Mesendoderm (in vitro differentiated cells): ENCODE measurements at regions not wholly inside any gene's neighbourhood (a gene's known extent, or its start where the extent isn't known, plus 50 kb on each side); places are given as distances from the start of the nearest gene placed in this dataset. TPM values are rescaled to one million over a fixed set of nuclear protein-coding genes. Genes with fewer than 3 reads are reported as not detected.

ENCODE experiments used
- DNase-seq: peaks from one replicate; pipeline ENCODE4 v3.0.0; 2013
- H2AK5ac ChIP-seq: 2 replicates; pipeline ENCODE4 v1.6.1; 2013; ENCODE audit warnings: low read length, inconsistent platforms
- H2BK120ac ChIP-seq: 2 replicates; pipeline ENCODE4 v1.6.1; 2013; ENCODE audit warnings: low read depth, mild to moderate bottlenecking, low read length, moderate library complexity, mixed read lengths
- H2BK15ac ChIP-seq: replicated peaks from 2 replicates; pipeline ENCODE4 v1.6.1; 2013; ENCODE audit warnings: low read depth, mild to moderate bottlenecking, moderate library complexity
- H2BK5ac ChIP-seq: 2 replicates; pipeline ENCODE4 v1.6.1; 2013; ENCODE audit warnings: low read length, inconsistent platforms
- H3K18ac ChIP-seq: 2 replicates; pipeline ENCODE4 v1.6.1; 2013; ENCODE audit warnings: mild to moderate bottlenecking, low read length, mixed read lengths
- H3K23ac ChIP-seq: one replicate; pipeline ENCODE4 v1.6.1; 2013; ENCODE audit warnings: low read length
- H3K27ac ChIP-seq: 2 replicates; pipeline ENCODE4 v1.5.1; 2013; ENCODE audit warnings: low read depth, mild to moderate bottlenecking, inconsistent platforms, low read length, moderate library complexity
- H3K27me3 ChIP-seq: 2 replicates; pipeline ENCODE4 v1.6.1; 2013; ENCODE audit warnings: low read length, control low read depth, mild to moderate bottlenecking, inconsistent platforms; ENCODE audit not compliant: insufficient read depth, poor library complexity
- H3K36me3 ChIP-seq: 2 replicates; pipeline ENCODE4 v1.6.1; 2013; ENCODE audit warnings: low read length, inconsistent platforms; ENCODE audit not compliant: control insufficient read depth, insufficient read depth
- H3K4ac ChIP-seq: one replicate; pipeline ENCODE4 v1.6.1; 2013; ENCODE audit warnings: low read depth, mild to moderate bottlenecking, low read length, moderate library complexity
- H3K4me1 ChIP-seq: 2 replicates; pipeline ENCODE4 v1.6.1; 2013; ENCODE audit warnings: low read depth, low read length, inconsistent platforms; ENCODE audit not compliant: control insufficient read depth
- H3K4me2 ChIP-seq: 2 replicates; pipeline ENCODE4 v1.6.1; 2013; ENCODE audit warnings: low read length
- H3K4me3 ChIP-seq: 2 replicates; pipeline ENCODE4 v1.5.1; 2013; ENCODE audit warnings: mild to moderate bottlenecking, low read length
- H3K56ac ChIP-seq: one replicate; pipeline ENCODE4 v1.6.1; 2013; ENCODE audit warnings: low read length
- H3K79me1 ChIP-seq: 2 replicates; pipeline ENCODE4 v1.6.1; 2013; ENCODE audit warnings: low read length, inconsistent platforms
- H3K79me2 ChIP-seq: 2 replicates; pipeline ENCODE4 v1.6.1; 2013; ENCODE audit warnings: mild to moderate bottlenecking, low read length; ENCODE audit not compliant: control insufficient read depth, insufficient read depth
- H3K9ac ChIP-seq: 2 replicates; pipeline ENCODE4 v1.6.1; 2013; ENCODE audit warnings: low read length, inconsistent platforms
- H4K5ac ChIP-seq: one replicate; pipeline ENCODE4 v1.6.1; 2013; ENCODE audit warnings: low read length
- H4K8ac ChIP-seq: one replicate; pipeline ENCODE4 v1.6.1; 2013; ENCODE audit warnings: low read depth, mild to moderate bottlenecking, control low read depth, low read length, moderate library complexity
- WGBS: extraction: QIAGEN DNeasy Blood & Tissue Kit; methylation state at CpG from one replicate; pipeline ENCODE4 v1.1.7; 2013; ENCODE audit warnings: low lambda C conversion rate, missing lambda C conversion rate; ENCODE audit not compliant: insufficient coverage; ENCODE audit errors: extremely low coverage; 5-methylcytosine and 5-hydroxymethylcytosine counted together
- small RNA-seq: library from polyadenylated mRNA; stranded (forward); fragments of <200 nt; extraction: miRNeasy Mini kit (QIAGEN cat#:217004); gene quantifications from one replicate; pipeline ENCODE3, GENCODE V24; 2013; ENCODE audit not compliant: insufficient read depth

DNA sequence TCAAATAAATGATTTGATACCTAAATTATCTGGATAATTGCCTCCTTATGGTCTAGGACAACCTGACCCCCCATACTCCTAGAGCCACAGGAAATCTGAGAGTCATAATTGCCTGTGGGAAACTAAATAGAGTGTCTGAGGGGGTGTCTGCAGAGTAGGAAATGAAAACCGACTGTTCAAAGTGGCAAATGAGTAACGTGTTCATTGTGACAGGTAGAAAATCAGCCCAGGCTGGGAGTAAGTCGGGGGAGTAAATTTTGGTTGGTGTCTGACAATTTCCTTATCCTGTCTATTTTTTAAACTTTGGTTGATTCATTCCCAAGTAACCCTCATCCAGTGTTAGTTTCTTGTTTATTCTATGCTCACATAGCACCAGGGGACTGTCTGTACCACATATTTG lies 51.6 kb upstream of the HOXC13 start:
- no peak overlapping the region for H2BK15ac ChIP-seq
- no peak overlapping the region for H3K56ac ChIP-seq
- no peaks in the 10 kb centered on the region for H3K79me1 ChIP-seq
- no peak for DNase-seq
- no peak overlapping the region for H3K4me2 ChIP-seq
- no peaks in the 10 kb centered on the region for H3K36me3 ChIP-seq
- H2AK5ac ChIP-seq, result no peak overlapping the region
- H3K27ac ChIP-seq, result no peak overlapping the region
- no peak overlapping the region for H3K18ac ChIP-seq
- H3K4me3 ChIP-seq, result no peak overlapping the region
- no peaks in the 10 kb centered on the region for H3K4me1 ChIP-seq
- no peak overlapping the region for H3K9ac ChIP-seq
- H4K5ac ChIP-seq, result no peak overlapping the region
- H3K79me2 ChIP-seq, result no peaks in the 10 kb centered on the region
- no peak overlapping the region for H4K8ac ChIP-seq
- H2BK5ac ChIP-seq, result no peak overlapping the region
- H3K4ac ChIP-seq, result no peak overlapping the region
- no peak overlapping the region for H2BK120ac ChIP-seq
- no CpG with 5 or more reads among the region's 3 CpGs for WGBS
- H3K27me3 ChIP-seq, result no peaks in the 10 kb centered on the region
- no peak overlapping the region for H3K23ac ChIP-seq

- 100% methylated on average over 1 of the region's 2 CpGs for WGBS
- no peak overlapping the region for H3K4me2 ChIP-seq
- H3K27me3 ChIP-seq, result no peaks in the 10 kb centered on the region
- no peak overlapping the region for H3K23ac ChIP-seq
- no peak overlapping the region for H3K4me3 ChIP-seq
- no peaks in the 10 kb centered on the region for H3K36me3 ChIP-seq
- no peak overlapping the region for H3K18ac ChIP-seq
- H2AK5ac ChIP-seq, result no peak overlapping the region
- H4K5ac ChIP-seq, result no peak overlapping the region
- no peak for DNase-seq
- no peaks in the 10 kb centered on the region for H3K79me1 ChIP-seq
- peaks cover under 1% of the 10 kb centered on the region for H3K4me1 ChIP-seq
- no peak overlapping the region for H3K9ac ChIP-seq
- no peak overlapping the region for H2BK15ac ChIP-seq
- no peaks in the 10 kb centered on the region for H3K79me2 ChIP-seq
- H3K4ac ChIP-seq, result no peak overlapping the region
- no peak overlapping the region for H2BK120ac ChIP-seq
- H3K27ac ChIP-seq, result no peak overlapping the region
- no peak overlapping the region for H3K56ac ChIP-seq
- H2BK5ac ChIP-seq, result no peak overlapping the region
- H4K8ac ChIP-seq, result no peak overlapping the region
Observed at GRCh38 chr12:53887881-53888280, 50.8 kb upstream of the HOXC13 start.

Small RNAs in the stretch of these regions (small RNA-seq; reads per million reads assigned to genes)
- gene RN7SKP289, result not detected
